Suprapubic skin (tissue), 4 donors: ENCODE measurements at regions not wholly inside any gene's neighbourhood (a gene's known extent, or its start where the extent isn't known, plus 50 kb on each side); places are given as distances from the start of the nearest gene placed in this dataset.

Experiments
- DNase-seq, 2 donors: peaks; one replicate each; pipeline ENCODE4 v3.0.0-alpha.2; 2019; ENCODE audit warnings: low spot score in 2 of 2
- H3K27ac ChIP-seq: fragments of 200-600 bp; sonication (generic); one replicate; pipeline ENCODE4 v1.5.1; 2019
- H3K27me3 ChIP-seq: fragments of 200-600 bp; sonication (generic); one replicate; pipeline ENCODE4 v1.5.1; 2019
- H3K36me3 ChIP-seq: fragments of 200-600 bp; sonication (generic); one replicate; pipeline ENCODE4 v1.5.1; 2019
- H3K4me1 ChIP-seq: fragments of 200-600 bp; sonication (generic); one replicate; pipeline ENCODE4 v1.5.1; 2019
- H3K4me3 ChIP-seq: fragments of 200-600 bp; sonication (generic); one replicate; pipeline ENCODE4 v1.5.1; 2019; ENCODE audit warnings: mild to moderate bottlenecking
- H3K9me3 ChIP-seq: fragments of 200-600 bp; sonication (generic); one replicate; pipeline ENCODE4 v1.5.1; 2019
- EP300 ChIP-seq: sonication (generic); formaldehyde crosslinking; IDR thresholded peaks from one replicate; pipeline ENCODE4 v1.6.1; 2017; ENCODE audit warnings: antibody characterized with exemption
- POLR2A ChIP-seq, 2 donors: fragments of 450-650 bp; IDR thresholded peaks; one replicate each; pipeline ENCODE4 v1.6.1; 2017; ENCODE audit warnings: antibody characterized with exemption in 2 of 2, mild to moderate bottlenecking in 2 of 2, moderate library complexity in 2 of 2
- POLR2AphosphoS5 ChIP-seq, 3 donors: sonication (generic); formaldehyde crosslinking; IDR thresholded peaks; one replicate each; pipeline ENCODE4 v1.6.1; 2017; ENCODE audit warnings: antibody characterized with exemption in 3 of 3
- WGBS: methylation state at CpG from one replicate; pipeline ENCODE4 v1.1.5; 2018; 5-methylcytosine and 5-hydroxymethylcytosine counted together
- TF ChIP-seq, protein P1 (sequence below), 2 donors: fragments of 200-600 bp in 1 of 2; fragments of 450-650 bp in 1 of 2; sonication (generic) in 1 of 2; IDR thresholded peaks; one replicate each; pipeline ENCODE4 v1.5.1; 2016 to 2019; ENCODE audit warnings: antibody characterized with exemption in 2 of 2, mild to moderate bottlenecking in 1 of 2, moderate library complexity in 1 of 2

DNA sequence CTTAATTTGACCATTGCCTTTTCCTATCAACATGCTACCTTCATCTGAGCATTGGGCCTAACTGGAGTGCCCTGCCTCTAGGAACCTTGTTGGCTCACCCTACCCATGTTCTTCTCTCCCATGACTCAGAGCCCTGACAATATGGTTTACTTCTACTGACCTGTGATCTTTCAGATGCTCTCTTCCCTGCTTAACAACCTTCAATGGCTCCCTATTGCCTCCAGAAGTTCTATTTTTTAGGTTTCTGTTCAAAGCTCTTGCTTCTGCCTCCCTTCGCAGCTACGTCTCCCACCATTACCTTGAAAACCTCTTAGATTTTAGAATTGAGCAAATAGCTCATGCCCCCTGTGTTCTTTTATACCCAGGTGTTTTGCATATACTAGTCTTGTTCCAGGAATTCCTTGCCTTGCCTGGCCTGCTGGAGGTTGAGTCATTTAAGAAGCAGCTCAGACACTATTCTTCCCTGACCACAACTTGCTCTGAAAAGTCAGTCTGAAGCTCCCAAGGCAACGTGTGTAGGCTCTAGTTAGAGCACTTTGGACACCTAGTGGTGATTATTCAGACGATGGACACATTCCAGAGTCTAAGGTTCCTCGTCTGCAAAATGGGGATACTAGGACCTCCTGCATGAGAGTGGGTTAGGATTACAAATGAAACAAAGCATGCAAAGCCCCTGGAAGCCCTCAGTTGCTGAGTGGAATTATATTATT lies 64.4 kb upstream of the EMX2 start:
- DNase-seq, result no peak
- no peaks in the 10 kb centered on the region for H3K36me3 ChIP-seq
- no peaks in the 10 kb centered on the region for H3K27me3 ChIP-seq
- no peaks in the 10 kb centered on the region for H3K9me3 ChIP-seq
- no peak overlapping the region for H3K4me3 ChIP-seq
- no peak for TF ChIP-seq EP300
- TF ChIP-seq, protein P1, sequence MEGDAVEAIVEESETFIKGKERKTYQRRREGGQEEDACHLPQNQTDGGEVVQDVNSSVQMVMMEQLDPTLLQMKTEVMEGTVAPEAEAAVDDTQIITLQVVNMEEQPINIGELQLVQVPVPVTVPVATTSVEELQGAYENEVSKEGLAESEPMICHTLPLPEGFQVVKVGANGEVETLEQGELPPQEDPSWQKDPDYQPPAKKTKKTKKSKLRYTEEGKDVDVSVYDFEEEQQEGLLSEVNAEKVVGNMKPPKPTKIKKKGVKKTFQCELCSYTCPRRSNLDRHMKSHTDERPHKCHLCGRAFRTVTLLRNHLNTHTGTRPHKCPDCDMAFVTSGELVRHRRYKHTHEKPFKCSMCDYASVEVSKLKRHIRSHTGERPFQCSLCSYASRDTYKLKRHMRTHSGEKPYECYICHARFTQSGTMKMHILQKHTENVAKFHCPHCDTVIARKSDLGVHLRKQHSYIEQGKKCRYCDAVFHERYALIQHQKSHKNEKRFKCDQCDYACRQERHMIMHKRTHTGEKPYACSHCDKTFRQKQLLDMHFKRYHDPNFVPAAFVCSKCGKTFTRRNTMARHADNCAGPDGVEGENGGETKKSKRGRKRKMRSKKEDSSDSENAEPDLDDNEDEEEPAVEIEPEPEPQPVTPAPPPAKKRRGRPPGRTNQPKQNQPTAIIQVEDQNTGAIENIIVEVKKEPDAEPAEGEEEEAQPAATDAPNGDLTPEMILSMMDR (IDR thresholded peaks at IDR 0.05), result no peak
- H3K27ac ChIP-seq, result peak overlapping the region; percentile 57
- 57% methylated on average over 5 of the region's 5 CpGs for WGBS
- H3K4me1 ChIP-seq, result peaks cover 12% of the 10 kb centered on the region

DNA sequence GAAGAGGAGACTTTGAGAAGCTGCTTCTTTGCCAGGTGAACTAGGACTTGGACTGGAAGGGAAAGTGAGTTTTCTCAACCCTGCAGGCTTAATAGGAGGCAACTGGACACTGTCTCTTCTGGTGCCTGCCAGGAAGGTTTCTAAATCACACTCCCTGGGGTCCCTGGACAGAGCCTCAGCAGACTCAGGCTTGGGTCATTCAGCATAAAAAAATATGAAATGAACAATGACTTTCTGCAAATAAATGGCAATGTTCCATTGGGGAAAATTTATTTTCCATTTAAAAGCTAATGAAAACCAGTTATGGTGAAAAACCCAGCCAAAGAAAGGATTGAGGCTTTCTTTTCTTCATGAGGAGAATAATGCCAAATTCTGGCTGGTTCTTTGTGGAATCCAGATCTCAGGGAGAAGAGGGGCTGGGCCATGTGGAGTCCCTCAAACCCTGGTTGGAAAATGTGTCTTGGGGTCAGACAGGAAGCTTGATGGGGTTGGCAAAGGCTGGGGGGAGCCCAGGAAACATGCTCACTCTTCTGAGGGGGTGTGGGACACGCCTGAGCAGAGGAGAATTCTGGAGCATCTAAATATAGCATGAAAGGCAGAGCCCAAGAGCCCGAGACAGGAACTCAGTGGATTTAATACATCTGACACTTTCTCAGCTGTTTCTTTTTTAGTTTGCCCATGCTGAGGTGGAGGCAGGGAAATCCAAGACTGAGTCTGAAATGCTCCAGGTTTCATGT lies 65.2 kb upstream of the EMX2 start:
- TF ChIP-seq POLR2AphosphoS5 (IDR thresholded peaks at IDR 0.05), result peak in 1 of 3 donors; percentile 14
- TF ChIP-seq EP300, result no peak
- H3K4me3 ChIP-seq, result no peak overlapping the region
- H3K9me3 ChIP-seq, result no peaks in the 10 kb centered on the region
- H3K27me3 ChIP-seq, result peaks cover 2% of the 10 kb centered on the region
- DNase-seq, result peak in 1 of 2 donors; percentile 80
- no peaks in the 10 kb centered on the region for H3K36me3 ChIP-seq
- 38% methylated on average over 2 of the region's 2 CpGs for WGBS
- H3K4me1 ChIP-seq, result peaks cover 7% of the 10 kb centered on the region
- peak overlapping the region; percentile 77 for H3K27ac ChIP-seq

DNA sequence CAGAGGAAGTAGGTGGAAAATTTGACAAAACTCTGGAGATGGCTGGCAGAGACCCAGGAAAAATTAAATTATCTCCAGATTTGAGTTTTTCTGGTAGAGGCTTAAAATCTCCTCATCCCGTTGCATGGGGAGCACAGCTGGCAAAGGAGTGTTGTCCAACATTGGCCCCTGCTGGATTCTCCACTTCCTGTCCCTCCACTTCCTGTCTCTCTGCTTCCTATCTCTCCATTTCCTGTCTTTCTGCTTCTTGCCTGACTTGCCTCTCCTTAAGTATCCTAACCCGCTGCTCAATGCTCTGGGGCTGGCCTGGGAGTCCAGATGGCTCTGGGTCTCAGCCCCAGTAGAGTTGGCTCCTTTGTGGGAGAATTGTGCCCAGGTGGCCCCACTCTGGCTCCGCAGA lies 65.8 kb upstream of the EMX2 start:
- no peaks in the 10 kb centered on the region for H3K36me3 ChIP-seq
- no peak overlapping the region for H3K4me3 ChIP-seq
- TF ChIP-seq, protein P1 (IDR thresholded peaks at IDR 0.05), result no peak
- TF ChIP-seq EP300, result no peak
- no peak for TF ChIP-seq POLR2AphosphoS5 (IDR thresholded peaks at IDR 0.05)
- no peak for TF ChIP-seq POLR2A (IDR thresholded peaks at IDR 0.05)
- WGBS, result 62% methylated on average over 3 of the region's 3 CpGs
- H3K27me3 ChIP-seq, result peaks cover 6% of the 10 kb centered on the region
- H3K27ac ChIP-seq, result peak overlapping the region; percentile 77
- H3K9me3 ChIP-seq, result no peaks in the 10 kb centered on the region
- peaks cover 7% of the 10 kb centered on the region for H3K4me1 ChIP-seq
- no peak for DNase-seq

DNA sequence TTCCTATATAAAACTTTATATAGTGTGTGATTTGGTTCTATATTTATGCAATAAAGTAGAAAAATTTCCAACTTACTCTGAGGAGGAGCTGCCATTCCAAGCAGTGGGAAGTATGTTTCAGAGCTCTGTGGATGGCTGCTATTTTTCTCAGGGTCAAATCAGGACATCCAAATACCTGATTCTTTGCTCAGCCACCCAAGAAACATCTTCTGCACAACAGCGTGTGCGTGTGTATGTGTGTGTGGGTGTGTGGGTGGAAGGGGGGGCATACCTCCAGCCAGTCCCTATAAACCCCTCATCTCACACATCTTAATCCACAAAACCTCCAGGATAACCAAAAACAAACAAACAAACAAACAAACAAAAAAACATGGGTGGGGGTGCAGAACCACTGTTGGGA lies 66.3 kb upstream of the EMX2 start:
- H3K27ac ChIP-seq, result peak overlapping the region; percentile 77

DNA sequence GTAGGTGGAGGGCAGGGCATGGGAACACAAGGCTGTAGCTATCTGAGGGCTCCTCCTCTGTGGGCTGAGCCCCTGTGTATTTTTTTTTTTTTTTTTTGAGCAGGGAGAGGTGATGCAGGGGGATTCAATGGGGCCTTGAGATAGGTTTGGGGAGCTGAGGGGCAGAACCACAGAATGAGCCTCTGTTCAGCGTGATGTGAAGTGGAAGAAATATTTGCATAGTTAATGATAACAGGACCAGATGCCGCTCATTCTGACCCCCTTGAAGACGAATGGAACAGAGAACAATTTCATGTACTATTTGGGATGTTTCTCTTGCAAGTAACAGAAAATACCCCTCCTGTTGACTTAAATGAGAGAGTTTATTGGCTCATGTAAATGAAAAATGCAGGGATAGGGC lies 69.7 kb upstream of the EMX2 start:
- Histone ChIP-seq H3K27me3 (peaks cover 6% of the 10 kb centered on the region), H3K9me3 (no peaks in the 10 kb centered on the region), H3K27ac (no peak overlapping the region), H3K4me3 (no peak overlapping the region), H3K4me1 (peaks cover 2% of the 10 kb centered on the region), H3K36me3 (no peaks in the 10 kb centered on the region)
- WGBS, result 91% methylated on average over 3 of the region's 3 CpGs
- TF ChIP-seq, protein P1 (IDR thresholded peaks at IDR 0.05), result no peak
- no peak for TF ChIP-seq POLR2AphosphoS5 (IDR thresholded peaks at IDR 0.05)
- no peak for TF ChIP-seq EP300
- TF ChIP-seq POLR2A (IDR thresholded peaks at IDR 0.05), result no peak
- no peak for DNase-seq

More for the DNA sequence above, 66.3 kb upstream of the EMX2 start:
- WGBS, result 67% methylated on average over 2 of the region's 2 CpGs
- no peaks in the 10 kb centered on the region for H3K9me3 ChIP-seq
- peaks cover 7% of the 10 kb centered on the region for H3K4me1 ChIP-seq
- no peak overlapping the region for H3K4me3 ChIP-seq
- no peak for DNase-seq
- no peak for TF ChIP-seq POLR2AphosphoS5 (IDR thresholded peaks at IDR 0.05)
- no peak for TF ChIP-seq POLR2A (IDR thresholded peaks at IDR 0.05)
- no peak for TF ChIP-seq EP300
- TF ChIP-seq, protein P1 (IDR thresholded peaks at IDR 0.05), result no peak
- H3K27me3 ChIP-seq, result peaks cover 6% of the 10 kb centered on the region
- H3K36me3 ChIP-seq, result no peaks in the 10 kb centered on the region
